ENCODE measurements at regions not wholly inside any gene's neighbourhood (a gene's known extent, or its start where the extent isn't known, plus 50 kb on each side); places are given as distances from the start of the nearest gene placed in this dataset.

DNA sequence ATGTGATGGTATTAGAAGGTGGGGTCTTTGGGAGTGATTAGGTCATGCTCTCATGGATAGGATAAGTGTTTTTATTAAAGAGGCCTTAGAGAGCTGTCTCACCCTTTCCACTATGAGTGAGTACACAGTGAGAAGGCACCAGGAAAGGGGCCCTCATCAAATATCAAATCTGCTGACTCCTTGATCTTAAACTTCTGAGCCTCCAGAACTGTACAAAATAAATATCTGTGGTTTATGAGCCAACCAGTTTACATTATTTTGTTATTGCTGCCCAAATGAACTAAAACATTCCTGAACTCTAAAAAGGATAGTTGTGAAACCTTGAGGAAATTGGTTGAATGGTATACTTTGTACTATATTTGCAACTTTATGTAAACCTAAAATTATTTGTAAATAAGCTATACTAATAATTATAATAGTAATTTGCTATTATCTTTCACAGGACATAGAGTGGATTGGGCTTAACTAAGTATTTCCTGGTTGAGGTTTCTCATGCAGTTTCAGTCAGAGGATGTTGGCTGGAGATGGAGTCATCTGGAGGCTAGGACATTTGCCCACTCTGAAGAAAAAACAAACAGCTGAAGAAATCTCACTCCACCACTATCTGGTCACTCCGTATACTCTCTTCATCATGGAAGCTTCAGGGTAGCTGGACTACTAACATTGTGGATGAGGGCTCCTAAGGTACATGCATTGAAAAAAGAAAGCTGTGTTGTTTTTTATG lies 1068.6 kb upstream of the CADM2 start:
- DNase-seq, result no peak

DNA sequence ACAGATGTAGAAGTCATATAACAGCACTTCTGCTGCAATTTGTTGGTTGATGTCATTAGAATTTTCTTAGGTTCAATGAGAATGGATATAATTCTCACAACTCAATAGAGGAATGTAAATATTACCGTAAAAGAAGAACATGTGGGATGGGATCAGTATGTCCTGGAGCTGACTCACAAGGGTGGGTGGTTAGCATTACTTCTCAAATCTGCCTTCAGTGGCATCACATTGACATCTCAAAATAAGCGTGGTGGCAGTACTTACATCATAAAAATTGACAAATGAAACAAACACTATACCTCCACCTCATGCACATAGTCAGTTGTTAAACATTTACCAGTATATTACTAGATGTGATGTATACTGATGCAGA lies 1068.0 kb upstream of the CADM2 start:
- DNase-seq, result peak in 1 of 58 donors; percentile 3

DNA sequence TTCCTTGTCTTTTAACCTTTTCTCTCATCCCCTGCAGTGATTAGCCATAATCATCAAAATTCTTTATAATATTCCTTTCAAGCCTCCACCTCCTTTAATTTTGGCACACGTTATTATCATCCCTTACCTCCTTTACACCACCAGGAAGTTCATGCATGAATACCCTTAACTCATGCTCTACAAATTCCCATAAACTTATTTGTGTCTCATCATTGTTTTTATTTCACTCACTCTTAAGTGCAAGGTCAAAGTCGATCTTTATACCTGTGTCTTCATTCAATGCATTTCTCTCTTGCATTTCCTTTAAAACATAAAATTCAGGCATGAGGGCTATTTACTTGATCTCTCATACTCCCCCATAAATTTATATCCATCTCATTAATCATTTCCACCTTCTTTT lies 1064.6 kb upstream of the CADM2 start:
- no peak for DNase-seq

DNA sequence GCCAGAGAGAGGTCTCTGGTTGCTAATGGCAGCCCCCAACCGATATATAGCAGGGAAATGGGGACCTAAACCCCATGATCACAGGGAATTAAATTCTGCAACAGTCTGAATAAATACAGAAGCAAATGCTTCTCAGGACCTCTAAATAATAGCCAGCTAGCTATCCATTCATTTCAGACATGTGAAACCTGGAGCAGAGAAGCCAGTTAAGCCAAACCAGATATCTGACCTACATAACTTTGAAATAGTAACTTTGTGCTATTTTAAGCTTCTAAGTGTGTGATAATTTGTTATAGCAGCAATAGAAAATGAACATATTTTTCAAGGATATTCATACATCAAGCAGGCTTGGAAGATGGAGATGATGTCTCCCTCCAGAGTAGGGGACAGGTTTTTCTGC lies 1062.9 kb upstream of the CADM2 start:
- DNase-seq, result no peak

DNA sequence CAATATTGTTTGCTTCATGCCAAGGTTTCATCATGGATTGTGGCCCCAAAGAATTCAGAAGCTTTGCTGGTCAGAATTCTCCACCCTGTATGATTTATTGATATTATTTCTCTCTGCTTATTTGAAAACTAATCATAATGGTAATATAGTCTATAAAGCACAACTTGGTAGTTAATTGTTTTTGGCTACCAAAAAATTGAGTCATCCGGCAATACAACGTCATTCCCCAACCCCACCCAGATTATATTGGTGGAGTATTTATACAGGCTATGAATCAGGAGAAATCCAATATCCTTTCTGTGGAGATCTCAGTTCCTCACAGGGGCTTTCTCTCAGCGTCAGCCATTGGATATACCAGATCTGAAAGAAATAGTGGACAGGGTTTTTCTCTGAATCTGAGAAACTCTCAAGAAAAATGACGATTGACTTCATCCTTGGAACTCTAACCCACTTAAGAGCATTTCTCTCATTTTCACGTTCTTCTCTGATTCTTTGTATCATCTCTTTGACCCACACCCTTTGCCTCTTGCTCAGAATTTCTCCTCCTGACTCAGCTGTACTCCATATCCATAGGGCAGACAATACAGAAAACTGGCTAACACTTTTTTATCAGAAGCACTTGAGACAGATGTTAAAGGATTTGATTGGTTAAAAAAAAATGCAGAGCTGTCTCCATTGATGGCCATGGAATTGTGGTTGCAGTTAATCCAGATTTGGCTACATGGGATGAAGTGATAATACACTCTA lies 1055.8 kb upstream of the CADM2 start:
- DNase-seq, result no peak

DNA sequence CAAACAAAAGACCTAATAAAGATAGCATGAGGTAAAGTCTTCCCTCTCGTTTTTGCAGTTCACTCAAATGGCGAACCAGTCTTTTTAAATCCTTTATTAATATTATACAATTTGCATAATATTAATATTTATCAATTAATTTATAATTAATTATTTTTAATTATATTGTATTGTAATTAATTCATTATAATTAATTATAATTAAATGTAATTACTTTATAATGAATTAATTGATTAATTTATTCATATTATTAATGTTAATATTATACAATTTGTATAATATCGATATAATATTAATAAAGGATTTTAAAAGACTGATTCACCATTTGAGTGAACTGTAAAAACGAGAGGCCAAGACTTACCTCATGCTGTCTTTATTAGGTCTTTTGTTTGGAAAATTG lies 1045.4 kb upstream of the CADM2 start:
- no peak for DNase-seq

DNA sequence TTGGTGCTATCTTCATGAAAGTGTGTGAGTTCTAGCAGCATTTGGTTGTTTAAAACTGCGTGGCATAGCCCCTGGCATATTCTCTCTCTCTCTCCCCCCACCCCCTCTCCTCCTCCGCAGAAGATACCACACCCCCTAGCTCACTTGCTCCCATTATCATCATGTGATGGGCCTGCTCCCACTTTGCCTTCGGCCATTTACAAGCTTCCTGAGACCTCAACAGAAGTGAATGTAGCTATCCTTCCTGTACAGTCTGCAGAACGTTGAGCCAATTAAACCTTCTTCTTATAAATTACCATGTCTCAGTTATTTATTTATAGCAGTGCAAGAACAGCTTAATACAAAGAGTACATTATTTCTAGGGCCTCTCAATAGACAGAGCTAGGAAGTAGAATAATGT lies 1032.5 kb upstream of the CADM2 start:
- no peak for DNase-seq

DNA sequence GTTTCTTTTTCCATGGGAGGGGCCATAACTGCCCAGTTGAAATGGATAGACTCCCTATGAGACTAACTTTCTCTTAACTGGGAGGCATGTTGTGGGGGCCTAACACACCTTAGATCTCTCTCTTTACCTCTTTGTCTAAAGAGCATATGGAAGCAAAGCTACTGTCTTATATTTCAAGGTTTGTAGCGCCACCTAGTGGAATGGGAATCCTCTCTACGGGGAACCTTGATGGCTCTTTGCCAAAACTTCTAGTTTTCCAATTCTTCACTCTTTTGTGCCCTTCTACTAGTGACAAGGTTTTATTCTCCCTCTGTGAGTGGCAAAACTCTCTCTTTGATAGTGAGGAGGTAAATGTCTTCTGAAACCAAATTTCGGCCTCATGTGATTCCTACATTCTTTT lies 1030.4 kb upstream of the CADM2 start:
- no peak for DNase-seq

DNA sequence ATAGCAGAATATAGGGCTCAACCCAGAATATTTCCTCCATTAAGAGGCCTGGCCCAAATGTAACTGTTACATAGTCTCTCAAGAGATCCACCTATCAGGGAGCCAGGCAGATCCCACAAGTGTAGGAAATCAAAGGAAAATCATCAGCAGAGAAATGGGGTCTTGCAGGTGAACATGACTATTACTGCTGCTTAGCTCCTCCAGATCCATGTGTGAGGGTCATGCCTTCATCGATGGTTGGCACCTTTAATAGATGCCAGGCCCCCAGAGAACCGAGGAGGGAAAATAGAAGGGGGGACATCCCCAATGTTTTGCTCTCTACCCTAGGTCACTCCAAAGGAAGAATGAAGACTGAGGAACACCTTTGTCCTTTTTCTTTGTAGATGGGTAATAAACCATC lies 1029.9 kb upstream of the CADM2 start:
- no peak for DNase-seq

DNA sequence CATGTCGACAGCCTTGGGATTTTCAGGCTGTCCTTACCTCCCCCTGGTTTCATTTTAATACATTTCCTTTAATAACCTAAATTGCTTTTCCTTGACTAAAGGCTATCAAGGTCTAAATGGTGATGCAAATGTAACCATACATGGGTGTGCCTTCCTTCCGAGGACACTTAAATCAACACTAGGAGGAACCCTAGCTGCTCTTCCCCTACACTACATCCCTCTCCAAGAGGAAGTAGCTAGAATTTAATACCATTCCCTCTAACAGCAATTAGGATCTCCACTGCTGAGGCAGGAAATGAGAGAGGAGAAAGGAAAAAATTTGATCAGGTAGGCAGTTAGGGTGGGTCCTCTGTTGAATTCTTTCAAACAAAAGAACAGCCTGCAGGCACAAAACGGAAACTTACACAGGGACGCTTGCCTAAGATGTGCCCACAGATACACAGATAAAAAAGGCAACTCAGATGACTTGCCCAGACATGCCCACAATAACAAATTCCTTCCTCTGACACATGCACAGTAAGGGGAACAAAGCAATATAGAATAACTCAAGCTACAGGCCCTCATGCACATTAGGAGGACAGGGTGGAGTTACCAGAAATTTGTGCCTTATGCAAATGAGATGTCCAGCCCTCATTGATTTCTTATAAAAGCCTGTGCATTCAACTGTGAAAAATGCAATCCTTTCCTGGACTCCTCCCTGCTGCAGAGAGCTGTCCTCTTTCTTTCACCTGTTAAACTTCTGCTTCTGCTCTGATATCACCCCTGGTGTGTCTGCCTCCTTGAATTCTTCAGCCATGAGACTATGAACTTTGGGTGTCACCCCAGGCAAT lies 1024.4 kb upstream of the CADM2 start:
- DNase-seq, result no peak

DNA sequence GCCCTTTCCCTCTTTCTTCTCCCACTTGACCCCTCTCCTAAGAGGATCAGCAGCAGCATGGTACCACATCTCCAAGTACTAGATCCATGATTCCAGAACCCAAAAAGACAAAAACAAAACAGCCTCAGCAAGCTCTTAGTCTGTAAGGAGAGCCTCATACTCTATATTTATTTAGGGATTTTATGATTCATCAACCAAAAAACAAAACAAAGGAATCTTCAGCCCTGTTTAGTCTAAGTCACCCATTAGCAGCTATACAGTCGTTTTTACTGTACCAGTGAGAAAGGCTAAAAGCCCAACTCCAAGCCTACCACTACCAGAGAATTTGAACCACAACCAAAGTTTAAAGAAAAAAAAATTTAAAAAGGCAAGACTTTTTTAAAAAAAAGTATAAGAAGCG lies 1020.3 kb upstream of the CADM2 start:
- no peak for DNase-seq

DNA sequence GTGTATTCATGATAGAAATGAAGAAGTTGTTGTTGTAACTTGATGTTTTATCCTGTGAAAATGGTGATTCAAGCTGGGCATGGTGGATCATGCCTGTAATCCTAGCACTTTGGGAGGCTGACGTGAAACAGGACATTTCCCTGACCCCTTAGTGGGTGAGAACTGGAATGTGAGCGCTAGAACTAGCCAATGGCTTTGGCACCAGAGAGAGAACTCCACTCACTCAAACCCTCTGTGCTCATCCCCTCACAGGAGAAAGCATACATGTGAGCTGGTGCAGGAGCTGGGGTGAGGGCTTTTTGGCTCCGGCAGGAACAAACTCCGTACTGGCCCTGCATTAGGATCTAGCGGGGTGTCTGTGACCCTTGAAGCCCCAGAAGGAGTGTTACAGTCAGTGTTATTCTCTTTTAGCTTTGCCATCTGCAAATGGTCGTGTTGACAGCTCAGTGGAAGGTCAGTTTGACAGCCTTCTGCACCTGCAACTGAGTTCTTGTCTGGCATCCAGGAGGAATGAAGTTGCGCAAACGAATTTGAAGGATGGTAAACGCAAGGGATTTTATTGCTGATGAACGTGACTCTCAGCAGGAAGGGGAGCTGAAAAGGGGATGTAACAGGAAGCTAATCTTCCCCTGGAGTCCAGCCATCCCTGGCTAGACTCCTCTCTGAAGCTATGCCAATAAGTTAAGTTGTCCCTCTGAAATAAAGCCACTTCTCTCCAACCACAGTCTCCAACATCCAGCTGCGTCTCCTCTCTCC lies 1016.6 kb upstream of the CADM2 start:
- no peak for DNase-seq

DNA sequence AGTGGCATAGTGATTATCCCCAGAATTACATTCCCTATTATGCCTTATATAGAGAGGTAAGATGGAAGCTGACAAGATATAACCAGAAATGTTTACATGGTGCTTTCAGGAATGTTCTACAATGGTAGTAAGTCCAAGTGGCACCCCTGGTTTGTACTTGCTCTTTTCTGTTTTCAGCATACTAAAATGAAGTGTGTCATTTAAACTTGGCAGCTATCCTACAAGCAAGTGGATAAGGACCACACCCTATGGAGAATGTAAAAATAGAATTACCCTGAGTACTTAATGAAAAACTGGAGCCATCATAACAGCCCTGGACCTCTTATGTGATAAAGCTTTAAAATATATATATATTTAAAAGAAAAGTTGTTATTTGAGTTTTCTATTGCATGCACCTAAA lies 1012.7 kb upstream of the CADM2 start:
- no peak for DNase-seq

DNA sequence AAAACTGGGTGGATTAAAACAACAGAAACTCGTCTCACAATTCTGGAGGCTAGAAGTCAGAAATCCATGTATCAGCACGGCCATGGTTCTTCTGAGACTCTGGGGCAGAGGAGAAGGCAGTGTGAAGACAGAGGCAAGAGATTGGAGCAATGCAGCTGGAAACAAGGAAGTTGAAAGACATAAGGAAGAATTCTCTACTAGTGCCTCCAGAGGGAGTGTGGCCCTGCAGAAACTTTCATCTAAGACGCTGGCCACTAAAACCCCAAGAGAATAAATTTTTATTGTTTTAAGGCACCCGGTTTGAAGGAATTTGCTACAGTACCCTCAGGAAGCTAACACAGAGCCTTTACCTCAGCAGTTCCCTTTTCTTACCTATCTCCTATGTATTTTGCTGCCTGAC lies 1012.2 kb upstream of the CADM2 start:
- DNase-seq, result no peak

DNA sequence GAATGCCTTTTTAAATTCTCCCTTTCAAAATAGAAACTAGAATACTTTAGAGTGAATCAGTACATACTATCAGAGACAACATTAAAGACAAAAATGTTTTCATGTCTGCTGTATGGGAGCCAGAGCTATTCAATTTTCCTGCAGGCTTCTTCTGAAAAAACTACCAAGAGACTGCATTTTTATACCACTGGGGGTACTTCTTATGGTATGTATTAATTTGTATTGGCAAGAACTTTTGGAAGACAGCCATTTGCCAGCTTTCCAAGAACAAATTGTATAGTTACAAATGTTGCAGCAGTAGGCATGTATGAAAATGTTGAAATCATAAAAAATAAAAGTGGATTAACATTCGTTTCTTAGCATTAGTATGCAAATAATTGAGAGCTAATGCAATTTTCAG lies 1010.0 kb upstream of the CADM2 start:
- DNase-seq, result no peak

DNA sequence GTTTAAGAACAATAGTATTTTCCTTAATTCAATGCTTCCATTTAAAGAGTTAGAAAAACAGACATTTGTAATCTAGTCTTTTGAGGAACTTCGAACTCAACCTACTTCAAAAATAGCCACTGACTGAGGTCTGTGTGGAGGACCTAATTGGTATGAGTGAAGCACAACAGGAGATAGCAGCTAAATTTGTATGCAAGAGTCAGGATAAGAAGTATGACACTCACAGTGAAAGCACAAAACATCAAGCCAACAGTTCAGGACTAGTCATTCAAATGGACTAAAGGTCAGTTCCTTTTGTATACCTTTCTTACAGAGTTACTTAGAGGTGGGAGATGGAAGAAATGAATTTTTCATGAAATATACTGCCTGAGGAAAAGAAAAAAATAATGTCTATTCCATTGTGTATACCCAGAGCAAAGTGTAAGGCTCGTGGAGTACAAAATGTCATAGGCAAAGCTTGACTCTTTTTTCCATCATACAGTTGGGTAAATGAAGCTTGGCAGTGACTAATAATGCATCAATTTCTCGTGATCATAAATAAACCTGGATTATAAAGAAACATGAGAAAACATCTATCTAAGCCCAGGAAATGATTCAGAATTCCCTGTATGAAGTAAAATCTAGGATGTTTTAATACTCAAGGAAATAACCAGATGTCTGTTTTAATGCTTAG lies 1005.2 kb upstream of the CADM2 start:
- no peak for DNase-seq

DNA sequence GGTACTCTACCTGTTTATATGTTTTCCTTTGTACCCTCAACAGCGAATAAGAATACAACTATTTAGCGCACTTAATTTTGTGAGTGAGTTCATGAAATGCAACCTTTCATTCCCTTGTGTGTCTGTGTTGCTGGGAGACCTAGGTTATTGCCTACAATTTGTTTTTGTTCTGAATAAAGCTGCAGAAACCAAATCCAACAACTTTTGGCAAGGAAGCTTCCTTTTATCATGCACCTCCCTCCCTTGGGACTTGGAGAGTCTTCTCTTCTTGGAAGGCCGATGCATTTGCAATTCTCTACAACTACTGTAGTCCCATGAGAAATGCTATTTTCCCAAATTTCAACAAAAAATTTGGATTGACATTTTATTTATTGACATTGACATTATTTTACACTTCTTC lies 1002.4 kb upstream of the CADM2 start:
- no peak for DNase-seq

DNA sequence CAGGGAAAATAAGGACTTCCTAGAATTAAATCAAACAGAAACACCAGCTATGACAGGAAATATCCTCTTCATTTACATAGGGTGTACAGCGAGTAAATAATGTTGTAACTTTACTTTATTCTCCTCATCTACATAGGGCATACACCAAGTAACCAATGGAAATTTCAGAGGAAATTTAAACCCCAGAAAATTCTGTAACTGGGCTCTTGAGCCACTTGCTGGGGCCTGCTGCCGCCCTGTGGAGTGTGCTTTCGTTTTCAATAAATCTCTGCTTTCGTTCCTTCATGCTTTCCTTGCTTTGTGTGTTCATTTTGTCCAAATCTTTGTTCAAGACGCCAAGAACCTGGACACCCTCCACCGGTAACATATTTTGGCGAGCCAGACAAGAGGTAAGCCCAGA lies 990.4 kb upstream of the CADM2 start:
- DNase-seq, result no peak

DNA sequence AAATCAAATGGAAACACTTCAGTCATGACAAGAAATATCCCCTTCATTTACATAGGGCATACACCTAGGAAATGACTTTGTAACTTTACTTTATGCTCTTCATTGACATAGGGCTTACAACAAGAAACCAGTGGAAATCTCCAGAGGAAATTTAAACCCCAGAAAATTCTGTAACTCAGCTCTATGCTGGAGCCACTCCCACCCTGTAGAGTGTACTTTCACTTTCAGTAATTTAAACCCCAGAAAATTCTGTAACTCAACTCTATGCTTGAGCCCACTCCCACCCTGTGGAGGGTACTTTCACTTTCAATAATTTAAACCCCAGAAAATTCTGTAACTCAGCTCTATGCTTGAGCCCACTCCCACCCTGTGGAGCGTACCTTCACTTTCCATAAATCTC lies 987.1 kb upstream of the CADM2 start:
- DNase-seq, result no peak

DNA sequence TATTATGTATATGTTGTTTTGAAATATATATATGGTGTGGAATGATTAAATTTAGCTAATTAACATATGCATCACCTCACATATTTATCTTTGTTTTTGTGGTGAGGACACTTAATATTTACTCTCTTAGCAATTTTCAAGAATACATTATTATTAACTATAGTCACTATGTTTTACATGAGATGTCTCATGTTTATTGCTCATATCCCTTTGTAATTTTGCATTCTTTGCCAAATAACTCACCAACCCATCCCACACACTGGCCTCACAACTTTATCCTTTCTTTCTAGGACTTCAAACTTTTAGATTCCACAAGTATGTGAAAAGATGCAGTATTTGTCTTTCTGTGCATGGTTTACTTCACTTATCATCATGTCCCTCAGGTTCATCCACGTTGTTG lies 950.2 kb upstream of the CADM2 start:
- DNase-seq, result no peak

DNA sequence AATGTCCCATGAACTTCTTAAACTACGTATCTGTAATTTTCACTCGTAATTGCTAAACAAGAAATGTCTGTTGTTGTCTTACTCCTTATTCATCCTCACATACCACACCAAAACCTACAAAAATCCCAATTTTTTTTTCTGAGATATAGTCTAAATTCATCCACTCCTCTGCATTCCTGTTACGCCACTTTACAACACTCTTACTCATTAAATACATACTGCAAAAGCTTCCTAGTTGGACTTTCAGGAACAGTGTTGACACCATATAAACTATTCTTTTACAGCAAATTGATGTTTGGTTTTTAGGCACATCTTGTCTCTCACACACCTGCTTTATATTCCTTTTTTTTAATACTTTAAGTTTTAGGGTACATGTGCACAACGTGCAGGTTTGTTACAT lies 934.9 kb upstream of the CADM2 start:
- DNase-seq, result no peak
